IMR-90 (cell line): ENCODE measurements at regions not wholly inside any gene's neighbourhood (a gene's known extent, or its start where the extent isn't known, plus 50 kb on each side); places are given as distances from the start of the nearest gene placed in this dataset.

ENCODE experiments used
- ATAC-seq: fragments of 200-7000 bp; cut with Tn5 transposase; 2 replicates; pipeline ENCODE4 v1.9.1; 2020; ENCODE audit warnings: low read depth, mild to moderate bottlenecking, moderate library complexity
- BruUV-seq: library from RNA; stranded (reverse); fragments of 400-500 nt; replicated peaks from 2 replicates; lab custom pipeline; 2021; lab: Mats Ljungman, UMichigan
- CTCF ChIA-PET: fragments of 300-600 bp; formaldehyde crosslinking; extraction: SDS; loops from one replicate; lab custom pipeline; 2021; ENCODE audit warnings: antibody characterized with exemption; lab: Yijun Ruan, JAX
- POLR2A ChIA-PET: fragments of 300-600 bp; sonication (Branson Sonifier 250); formaldehyde crosslinking; loops from one replicate; lab custom pipeline; 2022; ENCODE audit warnings: antibody characterized with exemption; ENCODE audit not compliant: unreplicated experiment; lab: Charles Lee
- DNase-seq: peaks from one replicate; pipeline ENCODE4 v3.0.0; 2013
- H2AFZ ChIP-seq: replicated peaks from 2 replicates; pipeline ENCODE3; 2013; ENCODE audit warnings: low read length, mild to moderate bottlenecking; ENCODE audit not compliant: poor library complexity
- H2AK5ac ChIP-seq: 2 replicates; pipeline ENCODE4 v1.6.1; 2013; ENCODE audit warnings: low read depth, low read length, inconsistent platforms
- H2AK9ac ChIP-seq: replicated peaks from 2 replicates; pipeline ENCODE3; 2013; ENCODE audit warnings: mild to moderate bottlenecking, low read depth, low read length, moderate library complexity; ENCODE audit not compliant: poor library complexity
- H2BK120ac ChIP-seq: 2 replicates; pipeline ENCODE4 v1.6.1; 2013; ENCODE audit warnings: low read depth, low read length, inconsistent platforms
- H2BK15ac ChIP-seq: 3 replicates; pipeline ENCODE4 v1.6.1; 2013; ENCODE audit warnings: low read depth, low read length, inconsistent platforms
- H2BK20ac ChIP-seq: 2 replicates; pipeline ENCODE4 v1.6.1; 2013; ENCODE audit warnings: low read depth, mild to moderate bottlenecking, inconsistent platforms, low read length, moderate library complexity
- H2BK5ac ChIP-seq: 2 replicates; pipeline ENCODE4 v1.6.1; 2013; ENCODE audit warnings: mild to moderate bottlenecking, low read depth, low read length, inconsistent platforms; ENCODE audit not compliant: poor library complexity, severe bottlenecking
- H3K14ac ChIP-seq: replicated peaks from 2 replicates; pipeline ENCODE4 v1.6.1; 2013; ENCODE audit warnings: low read depth, low read length, inconsistent platforms
- H3K18ac ChIP-seq: 2 replicates; pipeline ENCODE4 v1.6.1; 2013; ENCODE audit warnings: low read depth, low read length, control low read depth
- H3K23ac ChIP-seq: 2 replicates; pipeline ENCODE4 v1.6.1; 2013; ENCODE audit warnings: low read depth, low read length, inconsistent platforms
- H3K27ac ChIP-seq: 2 replicates; pipeline ENCODE4 v1.5.1; 2013; ENCODE audit warnings: mild to moderate bottlenecking, control low read depth, low read length; ENCODE audit not compliant: insufficient read depth
- H3K27me3 ChIP-seq: 2 replicates; pipeline ENCODE4 v1.6.1; 2013; ENCODE audit warnings: low read length; ENCODE audit not compliant: control insufficient read depth, insufficient read depth
- H3K36me3 ChIP-seq: 2 replicates; pipeline ENCODE4 v1.6.1; 2013; ENCODE audit warnings: low read length, mixed read lengths; ENCODE audit not compliant: control insufficient read depth, insufficient read depth
- H3K4ac ChIP-seq: 2 replicates; pipeline ENCODE4 v1.6.1; 2013; ENCODE audit warnings: low read depth, low read length, inconsistent platforms
- H3K4me1 ChIP-seq: 2 replicates; pipeline ENCODE4 v1.6.1; 2013; ENCODE audit warnings: low read length, mixed read lengths; ENCODE audit not compliant: control insufficient read depth, insufficient read depth
- H3K4me2 ChIP-seq: 2 replicates; pipeline ENCODE4 v1.6.1; 2013; ENCODE audit warnings: low read depth, mild to moderate bottlenecking, control low read depth, low read length, moderate library complexity
- H3K4me3 ChIP-seq: 2 replicates; pipeline ENCODE4 v1.5.1; 2013; ENCODE audit warnings: low read depth, mild to moderate bottlenecking, control low read depth, low read length, moderate library complexity; ENCODE audit not compliant: insufficient read depth
- H3K56ac ChIP-seq: 2 replicates; pipeline ENCODE4 v1.6.1; 2013; ENCODE audit warnings: low read length, inconsistent platforms; ENCODE audit not compliant: insufficient read depth; ENCODE audit errors: extremely low read depth
- H3K79me1 ChIP-seq, 2 experiments: 2 replicates each; pipeline ENCODE4 v1.6.1; 2013; ENCODE audit warnings: low read length in 2 of 2, inconsistent platforms in 1 of 2, low read depth in 1 of 2
- H3K9ac ChIP-seq: 2 replicates; pipeline ENCODE4 v1.6.1; 2013; ENCODE audit warnings: low read depth, low read length, control low read depth
- H3K9me1 ChIP-seq: 2 replicates; pipeline ENCODE4 v1.6.1; 2013; ENCODE audit warnings: low read length, inconsistent platforms; ENCODE audit not compliant: insufficient read depth
- H3K9me3 ChIP-seq: 2 replicates; pipeline ENCODE4 v1.6.1; 2013; ENCODE audit warnings: low read length; ENCODE audit not compliant: control insufficient read depth, insufficient read depth
- H4K20me1 ChIP-seq: 2 replicates; pipeline ENCODE4 v1.6.1; 2013; ENCODE audit warnings: low read length, inconsistent platforms; ENCODE audit not compliant: insufficient read depth
- H4K5ac ChIP-seq: 2 replicates; pipeline ENCODE4 v1.6.1; 2013; ENCODE audit warnings: mild to moderate bottlenecking, low read depth, low read length, control low read depth
- H4K8ac ChIP-seq, 2 experiments: 2 replicates each; pipeline ENCODE4 v1.6.1; 2013; ENCODE audit warnings: low read depth in 2 of 2, low read length in 2 of 2, control low read depth in 1 of 2, inconsistent platforms in 1 of 2
- H4K91ac ChIP-seq: 2 replicates; pipeline ENCODE4 v1.6.1; 2013; ENCODE audit warnings: low read depth, low read length, inconsistent platforms; ENCODE audit not compliant: insufficient read depth
- BHLHE40 ChIP-seq: fragments of 150-350 bp; IDR thresholded peaks from 2 replicates; pipeline ENCODE4 v1.6.1; 2016; ENCODE audit warnings: mild to moderate bottlenecking, low read depth, low read length
- CEBPB ChIP-seq: IDR thresholded peaks from 2 replicates; pipeline ENCODE4 v1.6.1; 2012; ENCODE audit warnings: low read depth, low read length, improper control_type of control experiment
- CHD1 ChIP-seq: IDR thresholded peaks from 2 replicates; pipeline ENCODE4 v1.6.1; 2012; ENCODE audit warnings: low read depth, low read length, improper control_type of control experiment
- CTCF ChIP-seq: conservative IDR thresholded peaks from 2 replicates; pipeline ENCODE4 v1.5.1; 2012; ENCODE audit warnings: mild to moderate bottlenecking, low read depth, low read length, improper control_type of control experiment
- ELK1 ChIP-seq: fragments of 150-350 bp; IDR thresholded peaks from 2 replicates; pipeline ENCODE4 v1.6.1; 2016; ENCODE audit warnings: low read depth, mild to moderate bottlenecking, low read length, moderate library complexity, borderline replicate concordance
- FOS ChIP-seq: fragments of 150-350 bp; IDR thresholded peaks from 2 replicates; pipeline ENCODE4 v1.6.1; 2016; ENCODE audit warnings: low read depth, low read length
- MAFK ChIP-seq: IDR thresholded peaks from 2 replicates; pipeline ENCODE4 v1.6.1; 2012; ENCODE audit warnings: low read depth, low read length, improper control_type of control experiment
- MXI1 ChIP-seq: IDR thresholded peaks from 2 replicates; pipeline ENCODE4 v1.6.1; 2012; ENCODE audit warnings: low read depth, mild to moderate bottlenecking, low read length, moderate library complexity, borderline replicate concordance
- NFE2L2 ChIP-seq: fragments of 150-350 bp; IDR thresholded peaks from 2 replicates; pipeline ENCODE4 v1.6.1; 2016; ENCODE audit warnings: low read depth, mild to moderate bottlenecking, low read length
- POLR2A ChIP-seq: IDR thresholded peaks from 2 replicates; pipeline ENCODE4 v1.6.1; 2012; ENCODE audit warnings: mild to moderate bottlenecking, low read depth, low read length
- RAD21 ChIP-seq: IDR thresholded peaks from 2 replicates; pipeline ENCODE4 v1.6.1; 2012; ENCODE audit warnings: low read length, improper control_type of control experiment
- RCOR1 ChIP-seq: IDR thresholded peaks from 2 replicates; pipeline ENCODE4 v1.6.1; 2012; ENCODE audit warnings: mild to moderate bottlenecking, low read length, improper control_type of control experiment; ENCODE audit not compliant: insufficient replicate concordance
- RFX5 ChIP-seq: IDR thresholded peaks from 2 replicates; pipeline ENCODE4 v1.8.0; 2012; ENCODE audit warnings: low read depth, mild to moderate bottlenecking, low read length, moderate library complexity
- SMC3 ChIP-seq: fragments of 150-350 bp; IDR thresholded peaks from 2 replicates; pipeline ENCODE4 v1.6.1; 2016; ENCODE audit warnings: low read depth, mild to moderate bottlenecking, antibody characterized with exemption, low read length, moderate library complexity
- USF2 ChIP-seq: fragments of 150-350 bp; IDR thresholded peaks from 2 replicates; pipeline ENCODE4 v1.6.1; 2017; ENCODE audit warnings: mild to moderate bottlenecking, antibody characterized with exemption, low read length, low read depth
- WGBS, 2 experiments: methylation state at CpG; one replicate each; pipeline versions ENCODE4 v1.1.5 to v1.1.7; 2013; ENCODE audit warnings: missing lambda C conversion rate in 2 of 2; ENCODE audit not compliant: insufficient read length in 1 of 2; ENCODE audit errors: extremely low coverage in 2 of 2; 5-methylcytosine and 5-hydroxymethylcytosine counted together
- dilution Hi-C: fragments of 300-500 bp; cut with HindIII; formaldehyde crosslinking; loops from one replicate; pipeline ENCODE4 v1.14.3; 2018; ENCODE audit warnings: low sequenced_read_pairs; ENCODE audit not compliant: unreplicated experiment
- in situ Hi-C: fragments of 300-500 bp; cut with MboI; formaldehyde crosslinking; loops from 3 replicates; pipeline ENCODE4 v1.14.3; 2019; ENCODE audit warnings: low sequenced_read_pairs, inconsistent platforms, mixed read lengths
- intact Hi-C: fragments of 100-400 bp; cut with micrococcal nuclease; formaldehyde crosslinking; loops from 2 replicates; pipeline ENCODE4 v1.10.0; 2022

GRCh38 chr2:104051766-104052165 lies 802.1 kb upstream of the POU3F3 start:
- Histone ChIP-seq H2BK15ac (no peak overlapping the region), H2BK120ac (no peak overlapping the region), H3K4me2 (no peak overlapping the region), H3K14ac (no peak overlapping the region), H2AK5ac (no peak overlapping the region), H3K4ac (no peak overlapping the region), H2AK9ac (no peak overlapping the region), H3K4me1 (no peaks in the 10 kb centered on the region), H4K20me1 (no peaks in the 10 kb centered on the region), H4K5ac (no peak overlapping the region), H3K23ac (no peak overlapping the region), H3K9me3 (peaks cover 7% of the 10 kb centered on the region; the same call in 1 of the 2 replicates), H3K18ac (no peak overlapping the region), H3K27ac (no peak overlapping the region), H3K9me1 (no peaks in the 10 kb centered on the region), H3K56ac (no peak overlapping the region), H4K91ac (no peak overlapping the region), H3K79me1 (no peaks in the 10 kb centered on the region), H3K9ac (no peak overlapping the region), H2BK20ac (no peak overlapping the region), H2BK5ac (no peak overlapping the region), H2AFZ (no peak overlapping the region), H3K36me3 (no peaks in the 10 kb centered on the region), H3K4me3 (no peak overlapping the region), H4K8ac (no peak overlapping the region), H3K27me3 (no peaks in the 10 kb centered on the region)
- dilution Hi-C loops (no loop called here), intact Hi-C loops (no loop called here), in situ Hi-C loops (no loop called here)
- POLR2A ChIA-PET = no interaction called here
- CTCF ChIA-PET = no interaction called here
- ATAC-seq (no peak), DNase-seq (no peak)
- no TSS peak for BruUV-seq
- no peak for TF ChIP-seq MXI1
- no peak for TF ChIP-seq NFE2L2
- no peak for TF ChIP-seq MAFK
- no peak for TF ChIP-seq CHD1
- TF ChIP-seq RAD21 = no peak
- TF ChIP-seq USF2 = no peak
- TF ChIP-seq CEBPB = no peak
- TF ChIP-seq POLR2A = no peak
- no peak for TF ChIP-seq RCOR1
- TF ChIP-seq CTCF = no peak
- TF ChIP-seq ELK1 = no peak
- no peak for TF ChIP-seq BHLHE40
- TF ChIP-seq SMC3 = no peak
- TF ChIP-seq RFX5 = no peak
- no peak for TF ChIP-seq FOS
- WGBS, 2 experiments = no CpG with 5 or more reads among the region's 6 CpGs
